ENCODE measurements at regions not wholly inside any gene's neighbourhood (a gene's known extent, or its start where the extent isn't known, plus 50 kb on each side); places are given as distances from the start of the nearest gene placed in this dataset.

- no peak for TF ChIP-seq Cebpa-rat (IDR thresholded peaks at IDR 0.05)
- no peak overlapping the region for H3K27ac ChIP-seq
- no peaks in the 10 kb centered on the region for H3K27me3 ChIP-seq
- no peaks in the 10 kb centered on the region for H4K20me1 ChIP-seq
- peak overlapping the region; percentile 63 to 91 (median 86); a peak in 19 of 22 replicates for H3K4me2 ChIP-seq
- H3K9me3 ChIP-seq (replicated peaks in 1 of 11) = peaks cover 5 to 24% (median 18%) of the 10 kb centered on the region in 11 experiments; a peak in 21 of 22 replicates
- no peak overlapping the region for H3K9ac ChIP-seq
- H3K4me3 ChIP-seq = no peak overlapping the region
- no peaks in the 10 kb centered on the region for H3K36me3 ChIP-seq
- H3K4me1 ChIP-seq = peaks cover 40 to 43% (median 42%) of the 10 kb centered on the region in 10 experiments
These were observed 437.8 kb downstream of the RFC3 start for GRCh38 chr13:34255711-34256110.

GRCh38 chr13:34256236-34256635 lies 438.3 kb downstream of the RFC3 start:
- H3K27ac ChIP-seq = 0 out of 22 replicates have a peak overlapping the region, but pooled peaks of 2 of the 11 experiments have one; percentile 62 to 67
- H3K4me3 ChIP-seq = no peak overlapping the region
- H4K20me1 ChIP-seq = no peaks in the 10 kb centered on the region
- H3K4me1 ChIP-seq = peaks cover 40 to 43% (median 42%) of the 10 kb centered on the region in 10 experiments
- H3K27me3 ChIP-seq = no peaks in the 10 kb centered on the region
- no peak overlapping the region for H3K9ac ChIP-seq
- no peak for TF ChIP-seq Cebpa-rat (IDR thresholded peaks at IDR 0.05)
- H3K36me3 ChIP-seq = no peaks in the 10 kb centered on the region
- peak overlapping the region; percentile 63 to 91 (median 86); a peak in 21 of 22 replicates for H3K4me2 ChIP-seq
- peaks cover 9 to 30% (median 23%) of the 10 kb centered on the region in 11 experiments; a peak in 21 of 22 replicates for H3K9me3 ChIP-seq (replicated peaks in 1 of 11)

GRCh38 chr13:34257966-34258365 lies 440.0 kb downstream of the RFC3 start:
- no peaks in the 10 kb centered on the region for H4K20me1 ChIP-seq
- H3K9me3 ChIP-seq (replicated peaks in 1 of 11) = peaks cover 10 to 34% (median 25%) of the 10 kb centered on the region in 11 experiments; a peak in 21 of 22 replicates
- peak overlapping the region in 10 of 11 experiments; percentile 26 to 77 (median 64); a peak in 19 of 22 replicates for H3K27ac ChIP-seq
- peak overlapping the region in 3 of 10 experiments; percentile 16 to 32 (median 30); a peak in 3 of 20 replicates for H3K4me3 ChIP-seq
- peak overlapping the region; percentile 69 to 91 (median 86) for H3K4me2 ChIP-seq
- H3K9ac ChIP-seq = peak overlapping the region in 1 of 11 experiments; percentile 48; a peak in 3 of 22 replicates
- TF ChIP-seq Cebpa-rat (IDR thresholded peaks at IDR 0.05) = no peak
- H3K27me3 ChIP-seq = no peaks in the 10 kb centered on the region
- H3K36me3 ChIP-seq = no peaks in the 10 kb centered on the region
- H3K4me1 ChIP-seq = peaks cover 40 to 43% (median 42%) of the 10 kb centered on the region in 10 experiments

- Histone ChIP-seq H3K4me3 (peak overlapping the region in 3 of 10 experiments; percentile 30 to 36 (median 32); a peak in 3 of 20 replicates), H3K36me3 (no peaks in the 10 kb centered on the region), H3K27ac (peak overlapping the region in 10 of 11 experiments; percentile 26 to 77 (median 63); a peak in 18 of 22 replicates)
These were observed 440.9 kb downstream of the RFC3 start for GRCh38 chr13:34258646-34259386.

GRCh38 chr13:34263681-34264080 lies 445.7 kb downstream of the RFC3 start:
- H3K9ac ChIP-seq = no peak overlapping the region
- no peak overlapping the region for H3K27ac ChIP-seq
- no peak overlapping the region for H3K4me2 ChIP-seq
- peaks cover 10 to 22% (median 16%) of the 10 kb centered on the region in 11 experiments; a peak in 20 of 22 replicates for H3K9me3 ChIP-seq (replicated peaks in 1 of 11)
- no peaks in the 10 kb centered on the region for H3K27me3 ChIP-seq
- no peak for TF ChIP-seq Cebpa-rat (IDR thresholded peaks at IDR 0.05)
- H3K4me3 ChIP-seq = no peak overlapping the region
- no peaks in the 10 kb centered on the region for H3K36me3 ChIP-seq
- H4K20me1 ChIP-seq = no peaks in the 10 kb centered on the region
- peaks cover 7 to 13% (median 12%) of the 10 kb centered on the region in 10 experiments for H3K4me1 ChIP-seq

More at GRCh38 chr13:34258646-34259386, 440.9 kb downstream of the RFC3 start:
- Histone ChIP-seq H3K4me1 (peaks cover 40 to 43% (median 42%) of the 10 kb centered on the region in 10 experiments), H4K20me1 (no peaks in the 10 kb centered on the region), H3K9me3 (replicated peaks in 1 of 11) (peaks cover 16 to 34% (median 25%) of the 10 kb centered on the region in 11 experiments; a peak in 21 of 22 replicates), H3K9ac (peak overlapping the region in 4 of 11 experiments; percentile 32 to 48 (median 36); a peak in 5 of 22 replicates), H3K4me2 (peak overlapping the region; percentile 69 to 91 (median 86)), H3K27me3 (no peaks in the 10 kb centered on the region)
- no peak for TF ChIP-seq Cebpa-rat (IDR thresholded peaks at IDR 0.05)

GRCh38 chr13:34265046-34265679 lies 447.2 kb downstream of the RFC3 start:
- no peaks in the 10 kb centered on the region for H3K4me1 ChIP-seq
- no peaks in the 10 kb centered on the region for H3K27me3 ChIP-seq
- H3K9me3 ChIP-seq (replicated peaks in 1 of 11) = peaks cover 10 to 17% (median 12%) of the 10 kb centered on the region in 11 experiments; a peak in 20 of 22 replicates
- no peak for TF ChIP-seq Cebpa-rat (IDR thresholded peaks at IDR 0.05)
- no peak overlapping the region for H3K4me3 ChIP-seq
- H4K20me1 ChIP-seq = no peaks in the 10 kb centered on the region
- no peaks in the 10 kb centered on the region for H3K36me3 ChIP-seq
- H3K9ac ChIP-seq = no peak overlapping the region
- H3K27ac ChIP-seq = no peak overlapping the region
- no peak overlapping the region for H3K4me2 ChIP-seq

GRCh38 chr13:34276764-34277163 lies 458.8 kb downstream of the RFC3 start:
- peaks cover 6 to 23% (median 11%) of the 10 kb centered on the region in 11 experiments; a peak in 15 of 22 replicates for H3K9me3 ChIP-seq (replicated peaks in 1 of 11)

GRCh38 chr13:34277936-34278335 lies 460.0 kb downstream of the RFC3 start:
- no peak overlapping the region for H3K27ac ChIP-seq
- peaks cover 6 to 23% (median 11%) of the 10 kb centered on the region in 11 experiments; a peak in 15 of 22 replicates for H3K9me3 ChIP-seq (replicated peaks in 1 of 11)
- H4K20me1 ChIP-seq = no peaks in the 10 kb centered on the region
- H3K4me1 ChIP-seq = no peaks in the 10 kb centered on the region
- H3K4me3 ChIP-seq = no peak overlapping the region
- H3K9ac ChIP-seq = no peak overlapping the region
- no peak overlapping the region for H3K4me2 ChIP-seq
- H3K27me3 ChIP-seq = no peaks in the 10 kb centered on the region
- no peak for TF ChIP-seq Cebpa-rat (IDR thresholded peaks at IDR 0.05)
- no peaks in the 10 kb centered on the region for H3K36me3 ChIP-seq

More at GRCh38 chr13:34276764-34277163, 458.8 kb downstream of the RFC3 start:
- Histone ChIP-seq H3K9ac (no peak overlapping the region), H3K4me2 (no peak overlapping the region), H4K20me1 (no peaks in the 10 kb centered on the region), H3K4me1 (no peaks in the 10 kb centered on the region), H3K27ac (no peak overlapping the region), H3K4me3 (no peak overlapping the region), H3K36me3 (no peaks in the 10 kb centered on the region), H3K27me3 (no peaks in the 10 kb centered on the region)
- no peak for TF ChIP-seq Cebpa-rat (IDR thresholded peaks at IDR 0.05)

GRCh38 chr13:34278780-34279179 lies 460.8 kb downstream of the RFC3 start:
- no peak for TF ChIP-seq Cebpa-rat (IDR thresholded peaks at IDR 0.05)
- no peaks in the 10 kb centered on the region for H3K27me3 ChIP-seq
- no peaks in the 10 kb centered on the region for H3K4me1 ChIP-seq
- H3K4me3 ChIP-seq = no peak overlapping the region
- no peak overlapping the region for H3K4me2 ChIP-seq
- H3K9ac ChIP-seq = no peak overlapping the region
- no peaks in the 10 kb centered on the region for H3K36me3 ChIP-seq
- H4K20me1 ChIP-seq = no peaks in the 10 kb centered on the region
- H3K9me3 ChIP-seq (replicated peaks in 1 of 11) = peaks cover 14 to 30% (median 18%) of the 10 kb centered on the region in 11 experiments; a peak in 20 of 22 replicates
- no peak overlapping the region for H3K27ac ChIP-seq
